GOT3 (cell line): ENCODE measurements at regions not wholly inside any gene's neighbourhood (a gene's known extent, or its start where the extent isn't known, plus 50 kb on each side); places are given as distances from the start of the nearest gene placed in this dataset.
A peak's percentile ranks its signal among the peaks of the same experiment; 100 is the strongest.
"Not testable (repeated sequence)": the region's sequence is repeated elsewhere in the genome, so short reads cannot be mapped to it uniquely, and the experiment has no call there.

Experiments
- DNase-seq: peaks from one replicate; lab custom pipeline; 2025; ENCODE audit warnings: mixed read lengths; lab: John Stamatoyannopoulos, UW

DNA sequence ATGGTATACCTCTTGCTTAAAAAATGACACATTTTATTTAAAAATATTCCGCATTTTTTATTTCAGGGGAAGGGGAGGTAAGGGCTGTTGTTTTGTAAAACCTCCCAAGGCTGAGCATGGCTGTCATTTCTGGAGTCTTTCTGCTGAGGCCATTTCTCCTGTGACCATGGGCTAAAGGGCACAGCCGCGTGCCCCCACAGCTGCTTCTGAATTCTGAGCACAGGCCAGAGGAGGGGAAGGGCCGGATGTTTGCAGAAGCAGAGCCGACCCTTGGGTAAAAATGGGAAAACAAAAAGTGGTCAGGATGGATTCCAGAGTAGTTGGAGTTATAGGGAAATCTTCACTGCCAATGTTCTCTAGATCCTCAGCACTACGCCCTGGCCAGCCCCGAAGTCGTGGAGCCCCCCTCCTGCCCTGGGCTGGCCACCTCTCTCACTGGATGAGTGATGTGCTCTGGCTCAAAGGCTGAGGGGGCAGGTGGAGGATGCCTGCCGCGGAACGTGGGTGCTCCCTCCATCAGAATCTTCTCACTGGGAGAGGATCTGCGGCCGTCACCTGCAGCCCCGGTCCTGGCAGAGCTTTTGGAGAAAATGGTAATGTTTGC, 131.3 kb upstream of the ZEB1 start:
- DNase-seq: no peak

DNA sequence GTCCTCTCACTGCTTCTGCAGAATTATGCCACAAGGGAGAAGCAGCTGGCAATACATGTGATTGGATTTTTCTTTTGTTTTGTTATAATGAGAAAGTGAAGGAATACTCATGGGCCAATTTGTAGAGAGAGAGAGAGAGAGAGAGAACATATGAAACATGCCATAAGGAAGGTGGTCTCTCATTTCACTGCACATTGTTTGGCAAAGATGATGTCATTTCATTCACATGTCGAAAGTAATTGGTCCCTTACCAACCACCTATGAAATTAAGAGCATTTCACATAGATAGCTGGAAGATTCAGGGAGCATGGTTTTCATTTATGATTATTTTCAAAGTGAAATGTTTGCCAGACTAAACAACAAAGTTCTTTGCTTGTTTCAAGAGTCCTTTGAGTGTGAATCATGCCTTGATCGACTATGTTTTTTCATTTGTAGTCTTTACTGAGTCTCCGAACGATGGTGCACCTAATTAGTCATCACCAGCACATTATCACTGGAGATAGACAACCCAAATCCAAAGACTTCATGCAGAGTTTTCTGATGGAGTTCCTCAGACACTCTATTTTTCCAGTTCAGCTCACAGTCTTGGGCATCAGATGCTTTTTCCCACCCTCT, 130.1 kb upstream of the ZEB1 start:
- DNase-seq: no peak

DNA sequence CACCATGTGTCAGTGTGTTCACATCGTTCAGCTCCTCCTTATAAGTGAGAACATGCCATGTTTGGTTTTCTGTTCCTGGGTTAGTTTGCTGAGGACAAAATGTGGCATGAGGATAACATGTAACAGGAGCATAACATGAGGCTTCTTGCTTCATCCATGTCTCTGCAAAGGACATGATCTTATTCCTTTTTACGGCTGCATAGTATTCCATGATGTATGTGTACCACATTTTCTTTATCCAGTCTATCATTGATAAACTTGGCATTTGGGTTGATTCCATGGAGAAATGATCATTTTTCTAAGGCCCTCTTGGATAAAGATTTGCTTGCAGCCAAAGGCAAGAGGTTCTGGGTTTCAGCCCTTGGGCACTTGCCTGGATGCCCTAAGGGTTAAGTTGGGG, 128.5 kb upstream of the ZEB1 start:
- DNase-seq: no peak

DNA sequence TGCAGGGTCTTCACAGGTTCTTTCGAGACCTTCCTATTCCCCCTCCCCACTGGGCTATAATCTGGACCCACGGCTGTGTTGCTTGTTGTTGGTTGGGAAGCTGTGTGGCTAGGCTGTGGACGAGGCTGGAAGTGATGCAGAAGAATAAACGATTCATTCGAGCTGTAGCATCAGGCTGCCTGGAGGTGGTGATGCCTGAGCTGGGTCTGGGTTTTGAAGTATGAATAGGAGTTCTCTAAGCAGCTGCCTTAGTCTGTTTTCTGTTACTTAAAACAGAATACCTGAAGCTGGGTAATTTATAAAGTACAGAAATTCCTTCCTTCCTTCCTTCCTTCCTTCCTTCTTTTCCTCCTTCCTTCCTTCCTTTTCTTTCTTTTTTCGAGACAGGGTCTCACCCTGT, 126.5 kb upstream of the ZEB1 start:
- DNase-seq: no peak

DNA sequence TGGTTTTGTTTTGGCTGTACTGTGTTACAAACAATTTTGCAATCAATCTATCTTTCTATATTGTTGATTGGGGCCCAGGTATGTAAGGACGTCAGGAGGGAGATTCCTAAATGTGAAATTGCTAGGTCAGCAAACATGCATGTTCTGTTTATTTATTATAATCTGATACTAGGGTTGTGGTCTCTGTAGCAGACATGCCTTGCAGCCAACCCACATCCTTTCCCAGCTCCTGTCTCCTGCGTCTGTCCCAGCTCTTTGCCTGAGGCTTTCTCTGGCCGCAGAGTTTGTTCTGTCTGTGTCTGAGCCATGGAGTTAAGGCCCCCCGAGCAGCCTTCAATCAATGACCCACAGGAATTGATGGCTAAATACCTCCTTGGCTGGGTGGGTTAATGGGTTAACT, 124.0 kb upstream of the ZEB1 start:
- DNase-seq: no peak

DNA sequence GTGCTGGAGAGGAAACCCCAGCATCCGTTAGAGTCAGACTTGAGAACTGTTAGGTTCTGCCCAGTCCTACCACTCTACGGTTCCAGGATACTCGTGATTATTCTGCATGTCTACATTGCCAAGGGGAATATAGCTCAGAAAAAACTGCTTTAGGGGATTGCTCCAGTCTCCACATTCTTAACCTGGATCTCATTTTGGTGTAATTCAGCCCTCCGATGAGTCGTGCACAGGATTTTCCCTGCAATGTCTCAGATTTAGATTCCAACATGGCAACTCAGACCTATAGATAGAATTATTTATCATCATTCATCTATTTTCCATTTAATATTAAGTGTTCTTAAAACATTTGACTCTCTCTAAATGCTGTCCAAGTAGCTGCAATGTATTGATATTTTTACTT, 121.1 kb upstream of the ZEB1 start:
- no peak for DNase-seq

DNA sequence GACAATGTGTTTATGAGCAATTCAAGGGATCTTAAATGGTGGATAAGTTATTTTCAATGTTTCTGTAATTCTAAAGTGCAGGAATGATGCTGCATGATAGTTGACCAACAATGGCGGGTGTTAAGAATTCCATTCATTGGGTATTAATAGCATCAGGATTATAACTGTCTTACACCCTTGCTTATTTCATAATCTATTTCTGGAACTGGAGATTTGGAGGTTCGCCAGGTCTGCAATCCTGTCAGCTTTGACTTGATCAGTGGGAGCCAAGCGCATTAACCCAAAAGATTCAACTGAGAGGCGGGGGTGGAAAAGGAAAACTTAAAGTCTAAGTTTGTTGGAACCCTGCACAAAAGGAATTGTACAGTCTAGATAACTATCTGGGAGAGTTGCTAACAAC, 114.9 kb upstream of the ZEB1 start:
- no peak for DNase-seq

DNA sequence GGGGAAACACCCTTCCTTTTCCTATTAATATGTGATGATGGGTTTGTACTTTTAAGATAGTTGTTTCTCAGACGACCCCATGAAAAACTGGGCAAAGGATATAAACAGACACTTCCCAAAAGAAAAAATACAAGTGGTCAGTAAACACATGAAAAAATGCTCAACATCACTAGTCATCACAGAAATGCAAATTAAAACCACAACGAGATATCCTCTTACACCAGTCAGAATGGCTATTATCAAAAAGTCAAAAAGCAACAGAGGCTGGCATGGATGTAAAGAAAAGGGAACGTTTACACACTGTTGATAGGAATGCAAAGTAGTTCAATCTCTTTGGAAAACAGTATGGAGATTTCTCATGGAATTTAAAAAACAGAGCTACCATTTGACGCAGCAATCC, 111.4 kb upstream of the ZEB1 start:
- no peak for DNase-seq

DNA sequence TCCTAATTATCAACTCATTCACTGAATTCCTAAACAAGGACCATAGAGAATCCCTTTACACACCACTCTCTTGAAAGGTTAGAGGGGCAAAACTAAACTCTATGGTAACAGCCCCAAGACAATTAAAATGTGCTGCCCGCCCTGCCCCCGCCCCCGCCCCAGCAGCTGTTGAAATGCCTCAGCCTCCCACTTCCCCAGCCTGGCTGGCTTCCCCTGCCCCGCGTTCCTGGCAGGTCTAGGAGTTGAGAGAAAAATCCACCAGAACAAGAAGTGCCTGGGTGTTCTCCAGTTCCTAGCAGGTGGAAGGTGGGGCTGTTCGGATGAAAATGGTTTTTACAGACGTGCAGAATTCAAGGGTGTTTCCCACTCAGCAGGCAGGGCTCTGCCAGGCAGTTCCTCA, 109.5 kb upstream of the ZEB1 start:
- DNase-seq: no peak

DNA sequence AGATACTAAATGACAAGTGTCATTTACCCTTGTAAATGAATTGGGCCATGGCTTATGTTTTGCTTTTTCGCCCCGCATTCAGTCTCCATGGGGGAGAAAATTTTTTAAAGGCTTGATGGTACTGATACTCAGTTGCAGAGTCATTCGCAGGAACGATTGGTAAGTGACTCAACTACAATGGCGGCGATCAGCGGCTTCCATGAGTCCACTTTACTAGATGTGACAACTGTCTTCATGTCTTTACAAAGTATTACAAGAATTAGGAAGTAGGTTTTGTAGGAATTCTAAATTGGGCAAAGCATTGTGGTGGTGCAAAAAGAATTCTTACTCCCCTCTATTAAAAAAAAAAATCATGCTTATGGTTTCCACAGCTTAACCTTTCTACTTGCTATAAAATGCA, 108.8 kb upstream of the ZEB1 start:
- no peak for DNase-seq

DNA sequence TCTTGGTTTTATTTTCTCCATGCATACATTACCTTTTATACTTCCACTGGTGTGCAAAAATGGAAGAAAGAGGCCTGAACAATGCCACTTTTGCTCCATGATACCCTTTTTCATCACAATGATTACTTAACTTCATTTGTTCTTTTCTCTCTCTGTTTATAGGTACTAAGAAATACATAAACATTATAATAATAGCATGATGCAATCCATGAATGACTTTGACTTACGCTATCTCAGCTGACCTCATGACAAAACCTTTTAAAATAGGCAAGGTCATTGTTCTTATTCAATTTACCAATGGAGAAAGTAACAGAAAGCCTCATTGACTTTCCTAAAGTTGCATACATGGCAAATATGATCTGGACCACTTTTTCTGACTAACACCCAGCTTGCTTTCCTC, 105.1 kb upstream of the ZEB1 start:
- DNase-seq: no peak

DNA sequence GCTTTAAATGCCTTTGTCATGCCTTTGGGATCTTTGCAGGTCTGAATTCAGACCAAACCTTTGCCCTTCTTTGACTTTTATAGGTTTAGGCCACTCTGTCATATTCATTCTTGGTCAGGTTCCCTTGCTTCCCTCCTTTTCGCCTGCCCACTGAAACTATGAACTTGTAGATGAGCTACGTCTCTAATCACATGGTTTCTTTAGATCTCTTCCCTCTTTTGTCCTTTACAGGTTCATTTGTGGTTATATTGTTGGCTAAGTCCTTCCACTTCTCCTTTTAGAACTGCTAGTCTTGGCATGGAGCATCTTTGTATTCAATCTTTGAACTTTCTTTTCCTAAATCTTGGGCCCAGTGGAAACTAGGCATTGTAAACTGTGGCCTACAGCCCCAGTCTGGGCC, 104.0 kb upstream of the ZEB1 start:
- DNase-seq: no peak

DNA sequence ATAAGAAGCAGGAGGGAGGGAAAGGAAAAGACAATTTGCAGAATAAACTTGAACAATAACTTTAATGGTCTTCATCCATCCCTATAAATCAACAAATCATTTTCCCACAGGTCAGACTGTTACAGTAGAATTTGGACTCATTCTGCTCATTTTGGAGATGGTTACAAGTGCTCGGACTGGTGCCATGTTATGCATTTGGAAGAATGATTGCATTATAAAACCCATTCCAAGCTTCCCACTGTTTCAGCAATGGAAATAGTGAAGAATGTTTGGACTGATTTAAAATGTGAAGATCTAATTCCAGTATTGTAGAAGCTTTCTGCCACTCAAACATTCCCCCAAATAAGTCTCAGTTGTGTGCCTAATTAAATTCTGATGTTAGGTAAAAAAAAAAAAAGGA, 99.7 kb upstream of the ZEB1 start:
- no peak for DNase-seq

DNA sequence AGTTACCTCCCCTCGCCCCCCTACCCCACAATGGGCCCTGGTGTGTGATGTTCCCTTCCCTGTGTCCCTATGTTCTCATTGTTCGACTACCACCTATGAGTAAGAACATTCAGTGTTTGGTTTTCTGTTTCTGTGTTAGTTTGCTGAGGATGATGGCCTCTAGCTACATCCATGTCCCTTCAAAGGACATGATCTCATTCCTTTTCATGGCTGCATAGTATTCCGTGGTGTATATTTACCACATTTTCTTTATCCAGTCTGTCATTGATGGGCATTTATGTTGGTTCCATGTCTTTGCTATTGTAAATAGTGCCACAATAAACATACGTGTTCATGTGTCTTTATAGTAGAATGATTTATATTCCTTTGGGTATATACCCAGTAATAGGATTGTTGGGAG, 90.2 kb upstream of the ZEB1 start:
- not testable (repeated sequence) for DNase-seq

DNA sequence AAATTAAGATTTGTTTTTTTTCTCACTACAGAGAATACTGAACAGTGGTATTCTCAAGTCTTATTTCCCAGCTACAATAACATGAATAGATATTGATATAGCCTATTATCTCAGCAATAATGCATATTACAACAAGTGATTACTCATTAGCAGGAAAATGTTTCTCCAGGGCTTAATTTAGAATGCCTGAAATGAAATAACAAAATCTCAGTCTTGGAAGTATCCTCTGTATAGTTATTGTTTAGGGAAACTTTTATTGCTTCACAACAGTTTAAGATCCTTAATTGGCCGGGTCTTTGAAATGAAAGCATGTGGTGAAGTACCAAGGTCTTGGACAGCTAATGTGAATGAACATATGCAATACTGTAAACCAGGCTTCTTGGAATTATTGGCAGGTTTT, 79.1 kb upstream of the ZEB1 start:
- DNase-seq: no peak

DNA sequence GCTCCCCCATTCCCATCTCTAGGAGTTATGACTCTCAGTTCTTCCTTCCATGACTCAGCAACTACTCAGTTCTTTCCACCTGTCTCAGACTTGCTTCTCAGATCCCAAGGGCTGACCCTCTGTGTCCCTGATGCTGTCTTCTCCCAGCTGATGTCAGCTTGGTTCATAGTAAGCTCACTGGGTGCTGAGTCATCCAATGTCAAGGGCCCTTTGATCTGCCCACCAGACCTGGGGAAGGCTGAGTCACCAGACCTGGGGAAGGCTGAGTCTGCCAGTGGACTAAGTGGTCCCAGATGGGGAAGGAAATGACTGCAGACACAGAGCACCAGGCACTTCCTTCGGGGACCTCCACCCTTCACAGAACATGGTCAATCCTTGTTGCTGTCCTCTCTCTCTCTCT, 76.1 kb upstream of the ZEB1 start:
- DNase-seq: peak; percentile 3

DNA sequence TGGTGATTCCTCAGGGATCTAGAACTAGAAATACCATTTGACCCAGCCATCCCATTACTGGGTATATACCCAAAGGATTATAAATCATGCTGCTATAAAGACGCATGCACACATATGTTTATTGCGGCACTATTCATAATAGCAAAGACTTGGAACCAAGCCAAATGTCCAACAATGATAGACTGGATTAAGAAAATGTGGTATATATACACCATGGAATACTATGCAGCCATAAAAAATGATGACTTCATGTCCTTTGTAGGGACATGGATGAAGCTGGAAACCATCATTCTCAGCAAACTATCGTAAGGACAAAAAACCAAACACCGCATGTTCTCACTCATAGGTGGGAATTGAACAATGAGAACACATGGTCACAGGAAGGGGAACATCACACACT, 67.9 kb upstream of the ZEB1 start:
- DNase-seq: not testable (repeated sequence)

DNA sequence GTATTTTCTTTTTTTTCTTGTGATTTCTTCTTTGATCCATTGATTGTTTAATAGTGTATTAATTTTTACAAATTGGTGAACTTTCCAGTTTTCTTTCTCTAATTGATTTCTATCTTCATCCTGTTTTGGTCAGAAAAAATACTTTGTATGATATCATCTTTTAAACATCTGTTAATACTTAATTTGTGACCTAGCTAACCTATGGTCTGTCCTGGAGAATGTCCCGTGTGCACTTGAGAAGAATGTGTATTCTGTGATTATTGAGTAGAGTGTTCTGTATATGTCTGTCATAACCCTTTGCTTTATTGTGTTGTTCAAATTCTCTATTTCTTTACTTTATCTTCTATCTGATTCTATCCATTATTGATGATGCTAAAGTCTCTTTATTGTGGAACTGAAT, 65.8 kb upstream of the ZEB1 start:
- DNase-seq: no peak

DNA sequence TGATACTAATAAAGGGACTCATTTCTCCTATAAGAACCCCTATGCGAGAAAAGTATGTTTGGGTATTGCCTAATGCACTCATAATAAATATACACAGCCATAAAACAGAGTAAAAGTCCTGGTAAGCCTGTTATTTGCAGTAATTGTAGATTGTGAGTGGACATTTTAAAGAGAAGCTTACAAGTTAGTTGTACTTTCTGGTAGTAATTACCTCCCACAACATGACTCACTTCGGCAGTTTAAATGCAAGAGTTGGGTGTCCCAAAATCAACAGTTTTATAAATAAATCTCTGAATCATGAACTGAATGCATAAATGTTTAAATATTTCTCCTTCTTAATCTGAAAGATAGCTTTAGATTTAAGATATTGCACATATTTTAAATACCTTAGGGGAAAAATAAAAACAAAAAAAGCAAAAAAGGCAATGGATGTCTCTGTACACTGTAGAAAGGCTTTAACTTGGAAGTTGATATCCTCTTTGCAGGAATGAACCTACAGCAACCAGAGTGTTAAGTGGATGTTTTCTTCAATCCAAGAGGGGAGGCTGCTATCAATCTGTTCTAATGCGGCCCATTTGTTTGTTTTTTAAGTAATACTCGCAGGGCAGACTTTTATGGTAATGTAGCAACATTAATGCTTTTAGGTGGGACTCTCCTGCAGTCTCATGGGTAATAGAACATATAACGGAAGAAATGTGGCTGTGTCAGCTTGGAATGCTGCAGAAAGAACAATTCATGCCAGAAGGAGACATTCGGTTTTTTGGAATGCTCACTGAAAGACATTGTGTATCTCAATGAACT, 57.3 kb upstream of the ZEB1 start:
- DNase-seq: no peak

DNA sequence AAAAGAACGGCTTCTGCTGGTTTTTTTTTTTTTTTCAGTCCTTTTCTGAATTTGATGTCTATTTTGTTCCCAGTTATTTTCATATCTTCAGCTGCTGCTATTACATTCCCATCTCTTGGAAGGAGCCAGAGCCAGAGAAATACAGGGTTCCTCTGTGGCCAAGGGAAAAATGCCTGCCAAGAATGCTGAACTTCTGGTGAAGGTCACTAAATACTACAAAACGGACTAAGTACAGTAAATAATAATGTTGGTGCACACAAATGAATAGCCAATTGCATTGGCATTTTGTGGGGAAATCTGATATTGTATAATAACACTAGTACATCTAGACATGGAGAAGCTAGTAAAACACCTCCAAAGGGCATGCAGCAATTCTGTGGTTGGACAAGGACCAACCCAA, 56.3 kb upstream of the ZEB1 start:
- no peak for DNase-seq

DNA sequence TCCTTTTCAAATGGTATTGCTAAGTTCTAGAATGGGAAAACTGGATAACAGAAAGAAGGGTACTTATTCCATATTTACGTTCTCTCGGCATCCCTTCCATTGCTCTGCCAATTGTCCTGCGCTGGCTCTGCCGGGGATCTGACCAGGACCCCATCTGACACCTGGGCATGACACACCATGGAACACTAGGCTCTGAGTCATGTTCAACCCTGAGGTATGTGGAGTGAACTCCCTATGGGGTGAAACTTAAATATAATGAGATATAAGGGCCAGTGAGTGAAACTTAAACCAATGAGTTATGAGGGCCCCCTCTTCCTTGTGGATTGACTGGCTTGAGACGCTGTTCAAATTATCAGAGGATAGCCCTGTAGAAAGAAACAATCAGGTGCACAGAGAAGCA, 55.1 kb upstream of the ZEB1 start:
- DNase-seq: no peak

DNA sequence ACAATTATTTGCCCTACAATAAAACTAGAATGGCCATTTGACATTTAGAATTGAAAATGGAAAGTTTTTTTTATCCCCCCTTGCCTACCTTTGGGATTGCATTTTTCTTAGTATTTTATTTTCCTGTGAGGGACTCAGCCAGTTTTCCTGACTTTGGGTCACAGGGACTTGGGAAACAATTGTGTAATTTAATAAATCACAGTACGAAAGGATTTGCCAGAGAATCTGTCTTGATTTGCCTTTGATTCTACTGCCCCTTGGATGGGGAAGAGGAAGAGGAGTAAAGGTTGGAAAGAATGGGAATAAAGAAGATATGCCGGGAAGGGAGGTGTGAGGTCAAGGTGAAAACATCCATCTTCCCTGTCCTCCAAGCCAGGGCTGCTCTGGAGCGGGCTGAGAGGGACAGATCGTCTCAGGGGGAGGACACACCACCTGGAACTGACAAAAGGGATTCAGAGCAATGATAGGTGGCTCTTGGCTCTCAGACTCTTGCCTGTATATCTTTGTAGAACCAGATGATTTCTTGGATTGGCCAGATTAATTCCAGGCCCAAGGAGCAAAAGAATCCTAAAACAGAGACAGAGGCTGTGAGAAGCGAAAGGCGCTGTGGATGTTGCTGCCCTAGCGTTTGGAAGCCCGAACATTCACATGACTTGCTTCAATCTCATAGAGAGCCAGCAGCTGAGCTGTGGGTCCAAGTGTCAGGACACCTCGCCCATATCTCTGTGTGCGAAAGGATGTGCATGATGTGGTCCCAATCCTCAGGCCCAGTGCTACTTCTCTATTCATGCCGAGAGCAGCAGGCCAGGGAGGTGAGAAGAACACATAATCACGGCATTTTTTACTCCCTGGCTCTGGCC, 50.3 kb upstream of the ZEB1 start:
- DNase-seq: no peak
